DOHH2 (cell line): ENCODE measurements at regions not wholly inside any gene's neighbourhood (a gene's known extent, or its start where the extent isn't known, plus 50 kb on each side); places are given as distances from the start of the nearest gene placed in this dataset.
"Not testable (repeated sequence)": the region's sequence is repeated elsewhere in the genome, so short reads cannot be mapped to it uniquely, and the experiment has no call there.

Experiments
- H3F3A ChIP-seq: fragments of 200-600 bp; sonication (generic), shearing (Covaris generic); 2 replicates; pipeline ENCODE4 v1.6.0; 2016; ENCODE audit warnings: antibody characterized with exemption, mild to moderate bottlenecking; ENCODE audit not compliant: control insufficient read depth, insufficient read depth
- H3K27ac ChIP-seq: fragments of 200-600 bp; sonication (generic); 2 replicates; pipeline ENCODE4 v1.5.1; 2014; ENCODE audit warnings: low read depth, mild to moderate bottlenecking, low read length, moderate library complexity
- H3K27me3 ChIP-seq: fragments of 200-600 bp; sonication (generic); 2 replicates; pipeline ENCODE4 v1.6.1; 2014; ENCODE audit warnings: mild to moderate bottlenecking, low read length, mixed read lengths; ENCODE audit not compliant: control insufficient read depth
- H3K36me3 ChIP-seq: fragments of 200-600 bp; sonication (generic); 2 replicates; pipeline ENCODE4 v1.6.1; 2014; ENCODE audit warnings: mild to moderate bottlenecking, low read length, moderate library complexity, mixed read lengths; ENCODE audit not compliant: control insufficient read depth
- H3K4me1 ChIP-seq: fragments of 200-600 bp; sonication (generic); 2 replicates; pipeline ENCODE4 v1.6.1; 2014; ENCODE audit warnings: mild to moderate bottlenecking, low read length, mixed read lengths; ENCODE audit not compliant: control insufficient read depth
- H3K4me2 ChIP-seq: fragments of 200-600 bp; sonication (generic); 2 replicates; pipeline ENCODE4 v1.6.0; 2014; ENCODE audit warnings: mild to moderate bottlenecking, low read length, moderate library complexity
- H3K4me3 ChIP-seq: fragments of 200-600 bp; sonication (generic); 2 replicates; pipeline ENCODE4 v1.5.1; 2014; ENCODE audit warnings: mild to moderate bottlenecking, low read length, mixed read lengths
- H3K79me2 ChIP-seq: fragments of 200-600 bp; sonication (generic); 2 replicates; pipeline ENCODE4 v1.6.1; 2014; ENCODE audit warnings: mild to moderate bottlenecking, low read length, mixed read lengths; ENCODE audit not compliant: control insufficient read depth
- H3K9me2 ChIP-seq: fragments of 200-600 bp; sonication (generic); replicated peaks from 2 replicates; pipeline ENCODE4 v1.6.1; 2014; ENCODE audit warnings: mild to moderate bottlenecking, low read length, mixed read lengths; ENCODE audit not compliant: control insufficient read depth
- H3K9me3 ChIP-seq: fragments of 200-600 bp; sonication (generic); 2 replicates; pipeline ENCODE4 v1.6.1; 2014; ENCODE audit warnings: antibody characterized with exemption, low read length, mixed read lengths; ENCODE audit not compliant: control insufficient read depth, insufficient read depth
- H4K20me1 ChIP-seq: fragments of 200-600 bp; sonication (generic); 2 replicates; pipeline ENCODE4 v1.6.0; 2014; ENCODE audit warnings: low read depth, mild to moderate bottlenecking, antibody characterized with exemption, low read length, moderate library complexity; ENCODE audit not compliant: control insufficient read depth, insufficient read depth
- EZH2phosphoT487 ChIP-seq: fragments of 200-600 bp; sonication (generic); IDR thresholded peaks from 2 replicates; pipeline ENCODE4 v1.6.1; 2017; ENCODE audit warnings: borderline replicate concordance, mild to moderate bottlenecking, antibody characterized with exemption, low read length, moderate library complexity, mixed read lengths
- TF ChIP-seq, protein P1 (sequence below): fragments of 200-600 bp; sonication (generic); IDR thresholded peaks from one replicate; pipeline ENCODE4 v1.5.1; 2014; ENCODE audit warnings: antibody characterized with exemption, mild to moderate bottlenecking, low read depth, low read length; ENCODE audit not compliant: poor library complexity, severe bottlenecking

DNA sequence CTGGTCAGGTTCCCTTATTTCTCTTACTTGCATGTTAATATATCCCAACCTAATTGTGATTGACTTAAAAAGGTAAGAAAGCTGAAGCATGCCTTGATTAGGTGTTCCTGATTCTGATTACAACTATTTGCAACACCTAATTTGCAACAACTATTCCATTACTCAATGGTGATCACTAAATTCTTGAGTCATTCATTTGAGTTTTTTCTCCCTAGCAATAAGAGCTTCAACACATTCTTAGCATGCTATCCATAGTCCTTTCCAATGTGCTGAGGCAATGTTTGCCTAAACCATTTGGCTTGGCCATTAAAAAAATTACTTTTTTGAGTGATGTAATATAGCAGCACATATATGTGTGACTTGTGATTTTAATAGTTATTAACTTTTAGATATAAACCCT, 851.4 kb downstream of the TRAM1L1 start:
- Histone ChIP-seq H3F3A (no peaks in the 10 kb centered on the region), H3K27ac (no peak overlapping the region), H3K27me3 (no peaks in the 10 kb centered on the region), H3K4me3 (no peak overlapping the region), H3K79me2 (no peaks in the 10 kb centered on the region), H3K9me3 (no peaks in the 10 kb centered on the region), H3K4me1 (no peaks in the 10 kb centered on the region), H4K20me1 (no peaks in the 10 kb centered on the region), H3K36me3 (no peaks in the 10 kb centered on the region), H3K9me2 (no peaks in the 10 kb centered on the region), H3K4me2 (no peak overlapping the region)
- TF ChIP-seq, protein P1, sequence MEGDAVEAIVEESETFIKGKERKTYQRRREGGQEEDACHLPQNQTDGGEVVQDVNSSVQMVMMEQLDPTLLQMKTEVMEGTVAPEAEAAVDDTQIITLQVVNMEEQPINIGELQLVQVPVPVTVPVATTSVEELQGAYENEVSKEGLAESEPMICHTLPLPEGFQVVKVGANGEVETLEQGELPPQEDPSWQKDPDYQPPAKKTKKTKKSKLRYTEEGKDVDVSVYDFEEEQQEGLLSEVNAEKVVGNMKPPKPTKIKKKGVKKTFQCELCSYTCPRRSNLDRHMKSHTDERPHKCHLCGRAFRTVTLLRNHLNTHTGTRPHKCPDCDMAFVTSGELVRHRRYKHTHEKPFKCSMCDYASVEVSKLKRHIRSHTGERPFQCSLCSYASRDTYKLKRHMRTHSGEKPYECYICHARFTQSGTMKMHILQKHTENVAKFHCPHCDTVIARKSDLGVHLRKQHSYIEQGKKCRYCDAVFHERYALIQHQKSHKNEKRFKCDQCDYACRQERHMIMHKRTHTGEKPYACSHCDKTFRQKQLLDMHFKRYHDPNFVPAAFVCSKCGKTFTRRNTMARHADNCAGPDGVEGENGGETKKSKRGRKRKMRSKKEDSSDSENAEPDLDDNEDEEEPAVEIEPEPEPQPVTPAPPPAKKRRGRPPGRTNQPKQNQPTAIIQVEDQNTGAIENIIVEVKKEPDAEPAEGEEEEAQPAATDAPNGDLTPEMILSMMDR, result no peak
- no peak for TF ChIP-seq EZH2phosphoT487

DNA sequence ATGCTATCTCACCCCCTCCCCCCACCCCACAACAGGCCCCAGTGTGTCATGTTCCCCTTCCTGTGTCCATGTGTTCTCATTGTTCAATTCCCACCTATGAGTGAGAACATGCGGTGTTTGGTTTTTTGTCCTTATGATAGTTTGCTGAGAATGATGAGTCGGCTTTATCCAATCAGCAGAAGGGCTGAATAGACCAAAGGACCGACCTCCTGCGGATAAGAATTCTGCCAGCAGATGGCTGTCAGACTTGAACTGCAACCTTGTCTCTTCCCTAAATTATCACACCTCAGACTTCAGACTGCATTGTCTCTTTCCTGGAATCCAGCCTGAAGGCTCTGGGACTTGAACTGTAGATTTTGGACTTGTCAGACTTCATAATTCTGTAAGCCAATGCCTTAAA, 853.4 kb downstream of the TRAM1L1 start:
- not testable (repeated sequence) for H3K9me3 ChIP-seq, H3K4me1 ChIP-seq, H3F3A ChIP-seq, H3K79me2 ChIP-seq, H3K9me2 ChIP-seq, H4K20me1 ChIP-seq, H3K36me3 ChIP-seq, H3K27ac ChIP-seq, H3K4me3 ChIP-seq, H3K4me2 ChIP-seq, H3K27me3 ChIP-seq

DNA sequence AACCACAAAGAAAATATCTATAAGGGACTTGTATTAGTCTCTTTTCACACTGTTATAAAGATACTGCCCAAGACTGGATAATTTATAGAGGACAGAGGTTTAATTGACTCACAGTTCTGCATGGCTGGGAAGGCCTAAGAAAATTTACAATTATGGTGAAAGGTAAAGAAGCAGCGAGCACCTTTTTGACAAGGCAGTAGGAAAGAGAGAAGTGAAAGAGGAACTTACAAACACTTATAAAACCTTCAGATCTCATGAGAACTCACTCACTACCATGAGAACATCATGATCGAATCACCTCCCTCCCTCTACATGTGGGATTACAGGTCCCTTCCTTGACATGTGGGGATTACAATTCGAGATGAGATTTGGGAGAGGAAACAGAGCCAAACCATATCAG, 856.0 kb downstream of the TRAM1L1 start:
- Histone ChIP-seq H3K79me2 (no peaks in the 10 kb centered on the region), H4K20me1 (no peaks in the 10 kb centered on the region), H3K4me3 (no peak overlapping the region), H3K9me3 (no peaks in the 10 kb centered on the region), H3F3A (no peaks in the 10 kb centered on the region), H3K9me2 (no peaks in the 10 kb centered on the region), H3K4me2 (no peak overlapping the region), H3K36me3 (no peaks in the 10 kb centered on the region), H3K27me3 (no peaks in the 10 kb centered on the region), H3K4me1 (no peaks in the 10 kb centered on the region), H3K27ac (no peak overlapping the region)
- no peak for TF ChIP-seq EZH2phosphoT487

DNA sequence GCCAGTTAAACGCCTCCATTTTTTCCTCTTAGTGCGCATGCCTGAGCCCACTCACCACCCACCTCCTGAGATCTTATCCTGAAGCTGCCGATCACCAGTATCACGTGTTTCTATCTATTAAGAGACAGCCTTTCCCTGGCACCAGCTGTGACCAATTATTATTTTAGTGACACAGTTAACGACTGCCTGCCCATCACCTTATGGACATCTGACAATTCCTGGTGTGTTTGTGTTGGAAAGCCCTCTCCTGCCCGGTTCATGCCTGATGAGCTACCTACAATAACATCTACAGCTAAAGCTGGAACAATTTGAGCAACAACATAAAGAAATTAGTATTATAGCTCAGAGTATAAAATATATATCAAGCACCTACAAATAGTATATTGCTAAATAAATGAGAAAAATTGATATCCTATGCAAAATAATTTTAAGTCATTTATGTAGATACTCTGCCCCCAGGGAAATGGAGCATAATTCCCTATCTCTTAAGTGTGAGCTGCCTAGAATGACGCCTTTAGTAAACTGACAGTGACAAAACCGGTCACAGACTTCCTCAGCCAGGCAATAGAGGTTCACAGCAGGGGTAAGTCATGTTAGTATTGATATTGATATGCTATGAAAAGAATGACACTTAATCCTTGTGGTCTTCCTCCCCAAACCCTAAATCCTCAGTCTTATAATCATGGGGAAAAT, 862.2 kb downstream of the TRAM1L1 start:
- Histone ChIP-seq H3K9me3 (no peaks in the 10 kb centered on the region), H3K36me3 (no peaks in the 10 kb centered on the region), H3K79me2 (no peaks in the 10 kb centered on the region), H3K4me2 (no peak overlapping the region), H3K9me2 (no peaks in the 10 kb centered on the region), H3K27ac (no peak overlapping the region), H3K4me3 (no peak overlapping the region), H3K4me1 (no peaks in the 10 kb centered on the region), H3K27me3 (no peaks in the 10 kb centered on the region), H4K20me1 (no peaks in the 10 kb centered on the region), H3F3A (no peaks in the 10 kb centered on the region)
- TF ChIP-seq, protein P1, result no peak
- TF ChIP-seq EZH2phosphoT487, result no peak
